OCI-LY1 (cell line): ENCODE measurements at regions not wholly inside any gene's neighbourhood (a gene's known extent, or its start where the extent isn't known, plus 50 kb on each side); places are given as distances from the start of the nearest gene placed in this dataset.

Experiments used
- H2AFZ ChIP-seq: fragments of 200-600 bp; sonication (generic), shearing (Covaris generic); 2 replicates; pipeline ENCODE4 v1.6.0; 2014; ENCODE audit warnings: antibody characterized with exemption, mild to moderate bottlenecking, low read length
- H3F3A ChIP-seq: fragments of 200-600 bp; sonication (generic), shearing (Covaris generic); 2 replicates; pipeline ENCODE4 v1.6.0; 2014; ENCODE audit warnings: mild to moderate bottlenecking, antibody characterized with exemption, low read length, moderate library complexity; ENCODE audit not compliant: insufficient read depth
- H3K27ac ChIP-seq: fragments of 200-600 bp; sonication (generic); 2 replicates; pipeline ENCODE4 v1.5.1; 2014; ENCODE audit warnings: low read length, mixed run types, mild to moderate bottlenecking, low read depth; ENCODE audit not compliant: poor library complexity, severe bottlenecking
- H3K27me3 ChIP-seq: fragments of 200-600 bp; sonication (generic); 2 replicates; pipeline ENCODE4 v1.6.0; 2014; ENCODE audit warnings: antibody characterized with exemption, mild to moderate bottlenecking, low read length, moderate library complexity; ENCODE audit not compliant: insufficient read depth
- H3K36me3 ChIP-seq: fragments of 200-600 bp; sonication (generic); 2 replicates; pipeline ENCODE4 v1.6.1; 2014; ENCODE audit warnings: mild to moderate bottlenecking, antibody characterized with exemption, low read length, moderate library complexity, mixed read lengths; ENCODE audit not compliant: insufficient read depth
- H3K4me1 ChIP-seq: fragments of 200-600 bp; sonication (generic); 2 replicates; pipeline ENCODE4 v1.5.1; 2014; ENCODE audit warnings: mild to moderate bottlenecking, low read length, moderate library complexity; ENCODE audit not compliant: insufficient read depth, severe bottlenecking
- H3K4me2 ChIP-seq: fragments of 200-600 bp; sonication (generic), shearing (Covaris generic); 2 replicates; pipeline ENCODE4 v1.6.1; 2014; ENCODE audit warnings: low read length
- H3K4me3 ChIP-seq: fragments of 200-600 bp; sonication (generic); 2 replicates; pipeline ENCODE4 v1.5.1; 2014; ENCODE audit warnings: low read length, low read depth, mild to moderate bottlenecking, mixed read lengths; ENCODE audit not compliant: poor library complexity, severe bottlenecking
- H3K79me2 ChIP-seq: fragments of 200-600 bp; shearing (Covaris generic); 2 replicates; pipeline ENCODE4 v1.6.1; 2016; ENCODE audit warnings: mixed run types, low read length, mixed read lengths; ENCODE audit not compliant: insufficient read depth
- H3K9ac ChIP-seq: fragments of 200-600 bp; sonication (generic), shearing (Covaris generic); 2 replicates; pipeline ENCODE4 v1.6.1; 2014; ENCODE audit warnings: mild to moderate bottlenecking, low read length, mixed read lengths
- H3K9me2 ChIP-seq: fragments of 200-600 bp; sonication (generic), shearing (Covaris generic); 2 replicates; pipeline ENCODE4 v1.6.1; 2014; ENCODE audit warnings: low read depth, mild to moderate bottlenecking, low read length, mixed read lengths
- H3K9me3 ChIP-seq: fragments of 200-600 bp; shearing (Covaris generic); 2 replicates; pipeline ENCODE4 v1.6.1; 2014; ENCODE audit warnings: low read length, mixed read lengths
- H4K20me1 ChIP-seq: fragments of 200-600 bp; sonication (generic), shearing (Covaris generic); 2 replicates; pipeline ENCODE4 v1.6.0; 2016; ENCODE audit warnings: mild to moderate bottlenecking, low read length; ENCODE audit not compliant: insufficient read depth
- CTCF ChIP-seq: fragments of 200-600 bp; sonication (generic), shearing (Covaris generic); IDR thresholded peaks from 2 replicates; pipeline ENCODE4 v1.5.1; 2017; ENCODE audit warnings: mild to moderate bottlenecking, antibody characterized with exemption, low read length, moderate library complexity, mixed read lengths
- EZH2 ChIP-seq: fragments of 200-600 bp; sonication (generic), shearing (Covaris generic); IDR thresholded peaks from 2 replicates; pipeline ENCODE4 v1.8.0; 2017; ENCODE audit warnings: borderline replicate concordance, mixed run types, mild to moderate bottlenecking, antibody characterized with exemption, low read length, moderate library complexity, mixed read lengths

- Histone ChIP-seq H3K9ac (no peak overlapping the region), H3K4me3 (no peak overlapping the region), H4K20me1 (no peaks in the 10 kb centered on the region), H3K4me1 (no peaks in the 10 kb centered on the region), H3K27ac (no peak overlapping the region), H3K9me2 (no peaks in the 10 kb centered on the region), H3K9me3 (no peaks in the 10 kb centered on the region), H3F3A (no peaks in the 10 kb centered on the region), H3K4me2 (no peak overlapping the region), H3K27me3 (no peaks in the 10 kb centered on the region), H3K79me2 (no peaks in the 10 kb centered on the region), H3K36me3 (no peaks in the 10 kb centered on the region), H2AFZ (no peak overlapping the region)
- TF ChIP-seq EZH2 (no peak), CTCF (no peak)
Measured at GRCh38 chr4:127140306-127140705, 492.5 kb upstream of the INTU start.

- Histone ChIP-seq H3K9ac (no peak overlapping the region), H3K9me2 (no peaks in the 10 kb centered on the region), H3K27ac (no peak overlapping the region), H3K36me3 (no peaks in the 10 kb centered on the region), H3K4me2 (no peak overlapping the region), H3K9me3 (no peaks in the 10 kb centered on the region), H4K20me1 (no peaks in the 10 kb centered on the region), H3K4me1 (no peaks in the 10 kb centered on the region), H3K27me3 (no peaks in the 10 kb centered on the region), H3K79me2 (no peaks in the 10 kb centered on the region), H2AFZ (no peak overlapping the region), H3F3A (no peaks in the 10 kb centered on the region), H3K4me3 (no peak overlapping the region)
- TF ChIP-seq EZH2 (no peak), CTCF (no peak)
Measured at GRCh38 chr4:127141856-127142255, 490.9 kb upstream of the INTU start.

- Histone ChIP-seq H3K4me3 (no peak overlapping the region), H4K20me1 (no peaks in the 10 kb centered on the region), H3K79me2 (no peaks in the 10 kb centered on the region), H3K27ac (no peak overlapping the region), H2AFZ (no peak overlapping the region), H3K4me1 (no peaks in the 10 kb centered on the region), H3K36me3 (no peaks in the 10 kb centered on the region), H3K9me3 (no peaks in the 10 kb centered on the region), H3K27me3 (no peaks in the 10 kb centered on the region), H3K4me2 (no peak overlapping the region), H3K9ac (no peak overlapping the region), H3K9me2 (no peaks in the 10 kb centered on the region), H3F3A (no peaks in the 10 kb centered on the region)
- TF ChIP-seq EZH2 (no peak), CTCF (no peak)
Measured at GRCh38 chr4:127143460-127144195, 489.1 kb upstream of the INTU start.
